H1 (cell line): ENCODE measurements at regions not wholly inside any gene's neighbourhood (a gene's known extent, or its start where the extent isn't known, plus 50 kb on each side); places are given as distances from the start of the nearest gene placed in this dataset.

Source experiments
- CTCF ChIA-PET: fragments of 300-600 bp; sonication (Branson Sonifier 250); formaldehyde crosslinking; loops from one replicate; lab custom pipeline; 2021; ENCODE audit not compliant: partially characterized antibody; lab: Charles Lee
- POLR2A ChIA-PET: fragments of 300-600 bp; sonication (Branson Sonifier 250); formaldehyde crosslinking; loops from one replicate; lab custom pipeline; 2021; ENCODE audit warnings: inconsistent platforms; ENCODE audit not compliant: partially characterized antibody; lab: Charles Lee
- DNase-seq, 2 experiments: peaks; one replicate each; pipeline versions ENCODE4 v3.0.0 to v3.0.0-alpha.2; 2010 to 2022; ENCODE audit warnings: low spot score in 2 of 2, low read depth in 1 of 2, mixed read lengths in 1 of 2
- FAIRE-seq: peaks from 2 replicates; lab custom pipeline; 2011; peaks lifted over from hg19 to GRCh38; lab: Jason Lieb, UNC
- H2AFZ ChIP-seq: 2 replicates; pipeline ENCODE4 v1.8.1; 2012; ENCODE audit warnings: low read length, inconsistent platforms
- H2AK5ac ChIP-seq: 2 replicates; pipeline ENCODE4 v1.6.1; 2013; ENCODE audit warnings: low read depth, low read length
- H2BK120ac ChIP-seq: replicated peaks from 2 replicates; pipeline ENCODE3; 2013; ENCODE audit warnings: low read depth, low read length, inconsistent platforms
- H2BK12ac ChIP-seq: 2 replicates; pipeline ENCODE4 v1.6.1; 2013; ENCODE audit warnings: low read depth, low read length
- H2BK15ac ChIP-seq: 2 replicates; pipeline ENCODE4 v1.6.1; 2013; ENCODE audit warnings: low read length
- H2BK20ac ChIP-seq: 2 replicates; pipeline ENCODE4 v1.6.1; 2013; ENCODE audit warnings: low read length
- H2BK5ac ChIP-seq: 2 replicates; pipeline ENCODE4 v1.6.1; 2013; ENCODE audit warnings: low read depth, low read length
- H3K14ac ChIP-seq: 2 replicates; pipeline ENCODE4 v1.6.1; 2013; ENCODE audit warnings: inconsistent platforms; ENCODE audit not compliant: insufficient read length
- H3K18ac ChIP-seq: 2 replicates; pipeline ENCODE4 v1.6.1; 2013; ENCODE audit warnings: low read length; ENCODE audit errors: extremely low read depth
- H3K23ac ChIP-seq: 2 replicates; pipeline ENCODE4 v1.6.1; 2013; ENCODE audit warnings: inconsistent platforms; ENCODE audit not compliant: insufficient read length
- H3K23me2 ChIP-seq: 2 replicates; pipeline ENCODE4 v1.6.1; 2013; ENCODE audit warnings: low read depth, low read length
- H3K27ac ChIP-seq: 2 replicates; pipeline ENCODE4 v1.6.1; 2011; ENCODE audit warnings: low read depth, low read length, inconsistent platforms
- H3K27me3 ChIP-seq, 4 experiments: replicated peaks in 1 of 4; 1 replicate in 1 of 4; 2 replicates in 3 of 4; pipeline versions ENCODE4 v1.6.1 to v1.8.1; 2011 to 2013; ENCODE audit warnings: low read length in 3 of 4, mild to moderate bottlenecking in 3 of 4, inconsistent platforms in 2 of 4, mixed read lengths in 2 of 4, moderate library complexity in 1 of 4; ENCODE audit not compliant: control insufficient read depth in 3 of 4, insufficient read depth in 3 of 4; ENCODE audit errors: extremely low read depth in 1 of 4
- H3K36me3 ChIP-seq, 4 experiments: 2 replicates each; pipeline versions ENCODE4 v1.6.1 to v1.8.1; 2011 to 2013; ENCODE audit warnings: mild to moderate bottlenecking in 4 of 4, low read length in 3 of 4, moderate library complexity in 2 of 4, control low read depth in 1 of 4, inconsistent platforms in 1 of 4; ENCODE audit not compliant: insufficient read depth in 4 of 4, control insufficient read depth in 2 of 4
- H3K4ac ChIP-seq: replicated peaks from 2 replicates; pipeline ENCODE3; 2013; ENCODE audit warnings: low read length, low read depth, mixed read lengths, inconsistent platforms; ENCODE audit not compliant: insufficient read length
- H3K4me1 ChIP-seq, 4 experiments: replicated peaks in 1 of 4; 1 replicate in 1 of 4; 2 replicates in 3 of 4; pipeline versions ENCODE4 v1.6.1 to v1.8.1; 2011 to 2013; ENCODE audit warnings: low read length in 3 of 4, inconsistent platforms in 2 of 4, mixed read lengths in 1 of 4; ENCODE audit not compliant: insufficient read depth in 4 of 4, control insufficient read depth in 3 of 4
- H3K4me2 ChIP-seq, 2 experiments: 2 replicates each; pipeline versions ENCODE4 v1.6.1 to v1.8.1; 2011 to 2013; ENCODE audit warnings: low read depth in 2 of 2, low read length in 2 of 2, control low read depth in 1 of 2, inconsistent platforms in 1 of 2, mild to moderate bottlenecking in 1 of 2; ENCODE audit not compliant: insufficient read depth in 1 of 2
- H3K4me3 ChIP-seq, 4 experiments: fragments of 200-600, 300-600 bp in 1 of 4; sonication (generic), shearing (Covaris generic), sonication (Bioruptor Twin) in 1 of 4; 2 replicates each; pipeline versions ENCODE4 v1.5.1 to v1.8.1; 2011 to 2016; ENCODE audit warnings: low read length in 4 of 4, low read depth in 3 of 4, control low read depth in 2 of 4, inconsistent platforms in 2 of 4, mild to moderate bottlenecking in 2 of 4, mixed read lengths in 1 of 4, moderate library complexity in 1 of 4; ENCODE audit not compliant: insufficient read depth in 2 of 4; ENCODE audit errors: extremely low read depth in 1 of 4
- H3K56ac ChIP-seq: replicated peaks from 2 replicates; pipeline ENCODE3; 2013; ENCODE audit warnings: low read depth, mild to moderate bottlenecking, mixed read lengths, low read length, inconsistent platforms; ENCODE audit not compliant: insufficient read length
- H3K79me1 ChIP-seq: 2 replicates; pipeline ENCODE4 v1.6.1; 2013; ENCODE audit warnings: low read depth, low read length, control low read depth
- H3K79me2 ChIP-seq, 2 experiments: 2 replicates each; pipeline versions ENCODE4 v1.6.1 to v1.8.1; 2012 to 2013; ENCODE audit warnings: low read length in 2 of 2, mild to moderate bottlenecking in 2 of 2, inconsistent platforms in 1 of 2; ENCODE audit not compliant: insufficient read depth in 2 of 2, control insufficient read depth in 1 of 2
- H3K9ac ChIP-seq, 4 experiments: replicated peaks in 1 of 4; 1 replicate in 1 of 4; 2 replicates in 3 of 4; pipeline versions ENCODE4 v1.6.1 to v1.8.1; 2011 to 2013; ENCODE audit warnings: low read depth in 3 of 4, low read length in 3 of 4, control low read depth in 2 of 4, mild to moderate bottlenecking in 2 of 4, moderate library complexity in 2 of 4, inconsistent platforms in 1 of 4; ENCODE audit errors: extremely low read depth in 1 of 4
- H3K9me3 ChIP-seq, 2 experiments: 2 replicates each; pipeline versions ENCODE4 v1.6.1 to v1.8.1; 2012 to 2013; ENCODE audit warnings: mild to moderate bottlenecking in 2 of 2, moderate library complexity in 2 of 2, control low read depth in 1 of 2, inconsistent platforms in 1 of 2, low read depth in 1 of 2, low read length in 1 of 2, mixed read lengths in 1 of 2; ENCODE audit not compliant: insufficient read depth in 2 of 2
- H4K20me1 ChIP-seq, 2 experiments: replicated peaks in 1 of 2; 2 replicates each; pipeline versions ENCODE3 to v1.8.1; 2011 to 2013; ENCODE audit warnings: inconsistent platforms in 2 of 2, low read length in 2 of 2, mild to moderate bottlenecking in 1 of 2; ENCODE audit not compliant: insufficient read depth in 2 of 2, control insufficient read depth in 1 of 2
- H4K5ac ChIP-seq: 2 replicates; pipeline ENCODE4 v1.6.1; 2013; ENCODE audit warnings: low read length, low read depth, mixed read lengths, inconsistent platforms; ENCODE audit not compliant: insufficient read length
- H4K8ac ChIP-seq: 2 replicates; pipeline ENCODE4 v1.8.0; 2013; ENCODE audit warnings: mild to moderate bottlenecking, moderate library complexity, low read length, inconsistent platforms; ENCODE audit not compliant: insufficient read depth; ENCODE audit errors: extremely low read depth
- H4K91ac ChIP-seq: replicated peaks from 2 replicates; pipeline ENCODE3; 2013; ENCODE audit warnings: low read length, mixed read lengths, inconsistent platforms; ENCODE audit not compliant: insufficient read length
- CTCF ChIP-seq, 3 experiments: IDR thresholded peaks; 1 replicate in 2 of 3; 2 replicates in 1 of 3; pipeline versions ENCODE4 v1.5.1 to v1.6.1; 2011; ENCODE audit warnings: low read length in 3 of 3, mild to moderate bottlenecking in 3 of 3, inconsistent platforms in 2 of 3, low read depth in 1 of 3, moderate library complexity in 1 of 3; ENCODE audit not compliant: insufficient read depth in 1 of 3; ENCODE audit errors: control extremely low read depth in 1 of 3
- FOSL1 ChIP-seq: IDR thresholded peaks from 2 replicates; pipeline ENCODE4 v1.6.1; 2011; ENCODE audit warnings: mild to moderate bottlenecking, low read depth, low read length, moderate library complexity; ENCODE audit not compliant: insufficient read depth
- HDAC6 ChIP-seq: IDR thresholded peaks from one replicate; pipeline ENCODE4 v1.7.1; 2012; ENCODE audit warnings: low read depth, mild to moderate bottlenecking, inconsistent platforms, low read length, moderate library complexity
- KDM4A ChIP-seq: IDR thresholded peaks from one replicate; pipeline ENCODE4 v1.7.1; 2012; ENCODE audit warnings: low read depth, mild to moderate bottlenecking, moderate library complexity, low read length, inconsistent platforms; ENCODE audit not compliant: severe bottlenecking
- RAD21 ChIP-seq, 2 experiments: IDR thresholded peaks in 1 of 2; conservative IDR thresholded peaks in 1 of 2; 2 replicates each; pipeline ENCODE4 v1.6.1; 2011; ENCODE audit warnings: low read depth in 2 of 2, low read length in 2 of 2, improper control_type of control experiment in 1 of 2, inconsistent platforms in 1 of 2, mild to moderate bottlenecking in 1 of 2, moderate library complexity in 1 of 2
- TAF1 ChIP-seq: IDR thresholded peaks from 2 replicates; pipeline ENCODE4 v1.6.1; 2011; ENCODE audit warnings: mild to moderate bottlenecking, low read depth, low read length
- YY1 ChIP-seq: IDR thresholded peaks from 2 replicates; pipeline ENCODE4 v1.6.1; 2011; ENCODE audit warnings: low read depth, mild to moderate bottlenecking, low read length
- WGBS, 2 experiments: shearing (Covaris generic) in 1 of 2; methylation state at CpG; one replicate each; pipeline versions ENCODE4 v1.1.6 to v1.1.7; 2013 to 2015; ENCODE audit warnings: low lambda C conversion rate in 2 of 2, mixed read lengths in 2 of 2, inconsistent platforms in 1 of 2, low coverage in 1 of 2, missing lambda C conversion rate in 1 of 2; ENCODE audit not compliant: insufficient replicate concordance in 2 of 2, insufficient coverage in 1 of 2, insufficient read length in 1 of 2; ENCODE audit errors: extremely low coverage in 1 of 2, missing lambda C conversion rate in 1 of 2; 5-methylcytosine and 5-hydroxymethylcytosine counted together

- H3K14ac ChIP-seq = no peak overlapping the region
- H2BK15ac ChIP-seq = no peak overlapping the region
- no peaks in the 10 kb centered on the region; a peak in 1 of 7 replicates for H3K4me1 ChIP-seq
- no peak overlapping the region for H3K27ac ChIP-seq
- H3K36me3 ChIP-seq = no peaks in the 10 kb centered on the region
- no peak overlapping the region for H3K4me3 ChIP-seq
- H3K9ac ChIP-seq = no peak overlapping the region
- H2AFZ ChIP-seq = no peak overlapping the region
- no peak overlapping the region for H2AK5ac ChIP-seq
- H4K91ac ChIP-seq = no peak overlapping the region
- H3K18ac ChIP-seq = no peak overlapping the region
- H3K56ac ChIP-seq = no peak overlapping the region
- H3K4me2 ChIP-seq = no peak overlapping the region
- no peak overlapping the region for H4K5ac ChIP-seq
- no peak overlapping the region for H2BK20ac ChIP-seq
- H3K23me2 ChIP-seq = no peaks in the 10 kb centered on the region
- H2BK5ac ChIP-seq = no peak overlapping the region
- WGBS, 2 experiments = 85% methylated on average over 2 of the region's 2 CpGs; no CpG with 5 or more reads in 1 of the 2 experiments
- peak overlapping the region; percentile 29 for H3K4ac ChIP-seq
- H3K23ac ChIP-seq = no peak overlapping the region
- no peaks in the 10 kb centered on the region; a peak in 1 of 7 replicates for H3K27me3 ChIP-seq
- ChIA-PET POLR2A (no interaction called here), CTCF (interaction anchor here (0.7 kb wide), 1 partner anchor 144 kb away, joined by 3 read pairs; no protein-coding TSS in a partner anchor)
- no peak for DNase-seq
- H2BK120ac ChIP-seq = peak overlapping the region; percentile 65
- no peaks in the 10 kb centered on the region for H3K79me2 ChIP-seq
- no peak overlapping the region for H4K8ac ChIP-seq
- no peaks in the 10 kb centered on the region for H3K79me1 ChIP-seq
- no peak for FAIRE-seq
- TF ChIP-seq TAF1 (no peak), FOSL1 (no peak), YY1 (no peak), HDAC6 (no peak), CTCF (IDR thresholded peaks at IDR 0.05; ENCODE audit: control extremely low read depth in 1 of 3, insufficient read depth in 1 of 3, low read depth in 1 of 3, low read length in 3 of 3) (peak in 2 of 3 experiments; percentile 2 to 25; a peak in 2 of 4 replicates), KDM4A (no peak), RAD21 (IDR thresholded peaks at IDR 0.05 in 1 of 2, conservative IDR thresholded peaks at IDR 0.05 in 1 of 2; ENCODE audit: low read depth in 2 of 2, low read length in 2 of 2) (peak; percentile 53 to 62)
- TF ChIP-seq, all 59 proteins: peak for 2
- no peaks in the 10 kb centered on the region for H3K9me3 ChIP-seq
- no peak overlapping the region for H2BK12ac ChIP-seq
- no peaks in the 10 kb centered on the region for H4K20me1 ChIP-seq
These were observed 297.9 kb upstream of the BRINP1 start for GRCh38 chr9:119667163-119667562.
